ENCODE measurements at regions not wholly inside any gene's neighbourhood (a gene's known extent, or its start where the extent isn't known, plus 50 kb on each side); places are given as distances from the start of the nearest gene placed in this dataset.
A peak's percentile ranks its signal among the peaks of the same experiment; 100 is the strongest.
"Not testable (repeated sequence)": the region's sequence is repeated elsewhere in the genome, so short reads cannot be mapped to it uniquely, and the experiment has no call there.

DNA sequence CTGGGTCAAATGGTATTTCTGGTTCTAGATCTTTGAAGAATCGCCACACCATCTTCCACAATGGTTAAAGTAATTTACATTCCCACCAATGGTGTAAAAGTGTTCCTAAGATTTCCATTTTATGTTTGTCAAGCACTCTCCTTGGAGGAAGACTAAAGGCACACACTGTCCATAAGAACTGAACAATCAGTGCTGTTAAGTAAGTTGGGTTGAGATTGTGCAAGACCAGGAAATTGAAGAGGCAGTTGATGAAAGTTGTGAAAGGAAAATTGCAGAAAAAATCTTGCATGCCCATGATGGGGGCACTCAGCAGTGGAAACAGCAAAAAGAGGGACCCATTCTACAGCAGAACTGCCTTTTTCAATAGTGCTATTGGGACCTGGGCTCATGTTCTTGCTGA, 323.6 kb downstream of the DLEU7 start:
- DNase-seq (ENCODE audit: low spot score): no peak
- FAIRE-seq: no peak

DNA sequence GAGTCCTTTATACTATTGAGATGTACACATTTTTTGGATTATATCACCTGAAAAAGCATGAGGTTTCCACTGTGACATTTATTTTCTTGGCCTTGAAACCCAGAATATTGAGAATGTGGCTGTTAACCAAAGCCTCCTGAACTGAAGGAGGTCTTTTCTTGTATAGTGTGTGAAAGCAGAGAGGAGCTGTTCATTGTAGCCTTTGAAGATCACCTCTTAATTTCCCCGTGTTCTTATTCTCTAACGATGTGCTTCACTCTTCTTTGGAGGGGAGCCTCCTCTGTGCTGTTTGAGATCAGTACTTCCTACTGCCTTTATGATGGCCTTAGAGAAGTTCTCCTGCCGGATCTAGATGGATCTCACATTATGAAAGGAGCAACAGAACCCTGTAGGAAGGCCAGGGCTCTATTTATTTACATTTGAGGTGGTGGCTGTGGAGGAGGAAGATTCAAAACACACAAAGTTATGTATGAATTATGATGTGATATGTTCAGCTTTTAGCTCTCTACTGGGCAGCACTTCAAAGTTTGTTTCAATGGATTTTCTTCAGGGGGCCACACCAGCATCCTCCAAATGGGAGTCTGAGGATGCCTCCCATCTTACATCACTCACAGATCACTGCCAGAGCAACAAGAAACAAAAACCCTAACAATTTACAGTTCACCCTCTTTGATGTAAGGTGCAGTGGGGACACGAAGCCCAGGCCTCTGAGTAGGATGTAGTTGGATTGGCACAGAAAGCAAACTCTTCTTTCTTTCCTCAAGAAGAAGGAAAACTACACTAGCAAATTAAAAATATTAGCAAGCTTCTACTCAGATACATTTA, 322.3 kb downstream of the DLEU7 start:
- DNase-seq (ENCODE audit: low spot score) (no peak), FAIRE-seq (no peak)

DNA sequence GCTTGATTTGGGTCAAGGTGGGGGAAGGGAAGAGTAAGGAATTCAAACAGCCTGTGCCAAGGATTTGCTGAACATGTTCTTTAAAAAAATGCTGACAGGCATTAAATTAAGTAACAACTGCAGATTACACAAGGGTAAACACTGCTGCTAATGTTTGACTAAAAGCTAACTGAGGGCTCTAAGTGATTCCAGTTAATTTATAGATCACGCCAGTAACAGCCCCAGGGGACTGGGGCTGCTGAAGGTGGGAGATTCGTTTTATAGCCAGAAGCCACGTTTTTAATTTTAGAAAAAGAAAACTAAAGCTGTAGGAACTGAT, 321.7 kb downstream of the DLEU7 start:
- FAIRE-seq (no peak), DNase-seq (ENCODE audit: low spot score) (no peak)

DNA sequence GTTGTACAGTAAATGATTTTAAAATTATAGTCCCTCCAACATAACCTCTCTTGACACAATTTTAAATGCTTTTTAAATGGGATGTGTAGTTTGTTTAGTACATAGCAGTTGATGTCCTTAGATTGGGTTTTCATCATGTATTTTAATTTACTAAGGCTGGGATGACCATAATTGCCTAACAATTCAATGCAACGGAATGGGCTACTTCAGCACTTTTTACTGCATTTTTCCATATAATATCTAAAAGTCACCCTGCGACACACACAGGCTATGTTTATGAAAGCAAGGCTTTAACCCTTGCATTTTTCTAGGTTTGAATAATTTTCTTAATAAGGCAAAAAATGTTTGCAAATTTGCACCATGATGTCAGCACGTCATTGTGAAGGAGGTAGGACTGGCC, 321.0 kb downstream of the DLEU7 start:
- DNase-seq (ENCODE audit: low spot score): no peak
- FAIRE-seq: no peak

DNA sequence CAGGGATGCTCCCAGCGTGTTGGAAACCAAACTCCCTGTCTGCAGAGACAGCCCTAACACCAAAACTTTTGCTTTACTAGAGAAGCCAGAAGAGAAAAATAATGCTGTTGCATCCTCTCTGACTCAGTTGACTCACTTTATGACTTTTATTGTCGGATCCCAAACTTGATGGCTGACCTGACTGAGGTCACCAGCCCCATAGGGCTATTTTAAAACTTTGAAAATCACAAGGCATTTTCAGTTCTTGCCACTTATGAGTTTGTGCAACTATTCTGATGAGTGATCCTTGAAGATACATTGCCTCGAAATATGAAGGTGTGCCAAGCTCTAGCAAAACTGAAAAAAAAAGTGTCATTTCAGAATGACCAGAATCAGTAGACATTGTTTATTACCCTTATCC, 320.2 kb downstream of the DLEU7 start:
- FAIRE-seq: no peak
- no peak for DNase-seq (ENCODE audit: low spot score)

DNA sequence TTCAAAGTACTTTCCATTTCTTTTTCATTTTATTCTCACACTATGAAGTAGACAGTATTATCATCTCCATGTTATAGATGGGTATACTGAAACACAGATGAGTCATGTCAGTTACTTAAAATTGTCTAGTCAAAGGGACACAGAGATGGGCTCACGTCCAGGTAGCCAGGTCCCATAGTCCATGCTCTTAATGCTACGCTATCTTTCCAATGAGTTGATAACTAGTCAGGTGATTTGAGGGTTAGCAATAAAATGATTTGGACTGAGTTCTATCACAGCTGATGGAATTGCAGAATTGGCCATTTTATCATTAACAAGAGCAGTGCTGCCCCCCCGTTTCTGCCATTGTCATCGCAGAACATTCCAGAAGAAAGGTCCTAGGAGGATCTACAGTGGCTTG, 318.9 kb downstream of the DLEU7 start:
- DNase-seq (ENCODE audit: low spot score): no peak
- FAIRE-seq: no peak

DNA sequence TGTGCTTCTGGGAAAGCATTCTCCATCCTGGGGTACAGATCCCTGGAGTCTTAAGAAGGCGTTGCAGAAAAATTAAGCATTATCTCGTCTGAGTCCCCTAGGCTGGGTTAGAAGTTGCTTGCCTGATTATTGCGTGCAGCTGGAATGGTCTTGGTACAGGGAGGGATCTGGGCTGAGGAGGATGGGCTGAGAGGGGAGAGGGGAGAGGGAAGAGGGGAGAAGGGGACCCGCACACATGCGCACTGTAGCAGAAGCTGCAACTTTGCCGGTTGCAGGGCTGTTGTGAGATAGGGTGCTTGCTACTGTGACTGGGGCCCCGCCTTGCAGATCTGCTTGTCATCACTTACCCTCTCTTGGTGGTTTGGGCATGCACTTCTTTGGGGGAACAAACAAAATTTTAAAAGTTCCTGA, 316.8 kb downstream of the DLEU7 start:
- no peak for FAIRE-seq
- no peak for DNase-seq (ENCODE audit: low spot score)

DNA sequence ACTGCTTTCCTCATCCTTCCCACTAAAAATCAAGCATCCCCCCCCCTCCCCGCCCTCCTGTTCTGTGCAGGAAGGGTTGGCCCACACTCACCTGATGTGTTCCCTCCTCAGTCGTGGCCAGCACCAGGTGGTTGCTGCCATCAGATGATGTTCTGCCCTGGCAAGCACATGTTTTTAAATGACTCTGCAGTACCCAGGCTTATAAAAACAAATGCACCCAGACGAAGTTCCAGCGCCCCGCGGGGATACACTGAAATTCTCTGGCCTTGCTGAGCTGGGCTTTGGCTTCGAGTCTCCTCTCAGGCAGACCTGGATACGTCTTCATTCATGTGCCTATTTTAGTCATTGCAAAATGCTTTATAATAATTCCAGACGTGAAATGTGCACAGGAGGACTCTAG, 316.3 kb downstream of the DLEU7 start:
- FAIRE-seq (no peak), DNase-seq (ENCODE audit: low spot score) (no peak)

DNA sequence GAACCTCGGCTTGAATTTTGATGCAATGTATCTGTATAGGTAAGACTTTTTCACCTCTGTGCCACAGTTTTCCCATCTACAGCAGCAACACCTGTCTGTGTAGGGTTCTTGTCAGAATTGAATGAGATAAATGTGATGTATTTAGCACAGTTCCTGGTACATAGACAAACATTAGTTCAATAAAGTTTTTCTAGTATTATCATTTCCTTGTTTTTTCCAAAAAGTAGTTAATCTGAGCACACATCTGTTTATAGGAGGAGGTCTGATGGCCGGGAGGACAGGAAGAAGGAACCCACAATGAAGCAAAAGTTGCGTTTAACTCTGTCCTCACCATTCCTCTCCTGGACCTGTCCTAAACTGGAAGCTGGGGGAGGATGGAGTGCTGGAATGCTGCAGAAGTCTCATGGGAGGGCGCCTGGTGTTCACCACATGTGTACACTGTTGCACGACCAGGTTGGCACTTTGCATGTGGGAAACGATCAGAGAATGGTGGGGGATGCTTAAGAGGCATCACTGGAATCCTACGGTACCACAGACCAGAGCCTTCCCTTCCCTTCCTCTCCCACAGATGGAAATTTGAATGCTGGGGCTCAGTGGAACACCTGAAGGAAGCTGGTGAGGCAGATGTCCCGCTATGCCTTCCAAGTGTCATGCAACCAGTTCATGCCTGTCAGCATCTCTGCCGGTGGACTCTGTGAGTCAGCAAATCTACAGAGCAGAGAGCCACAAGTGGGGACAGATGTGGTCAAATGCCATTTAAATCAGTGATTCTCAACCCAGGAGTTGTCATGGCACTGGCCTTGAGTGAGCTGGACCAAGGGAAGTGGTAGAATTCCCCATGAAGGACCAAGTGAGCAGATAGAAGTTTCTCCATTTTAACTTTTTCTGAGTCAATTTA, 315.6 kb downstream of the DLEU7 start:
- FAIRE-seq (no peak), DNase-seq (ENCODE audit: low spot score) (no peak)

DNA sequence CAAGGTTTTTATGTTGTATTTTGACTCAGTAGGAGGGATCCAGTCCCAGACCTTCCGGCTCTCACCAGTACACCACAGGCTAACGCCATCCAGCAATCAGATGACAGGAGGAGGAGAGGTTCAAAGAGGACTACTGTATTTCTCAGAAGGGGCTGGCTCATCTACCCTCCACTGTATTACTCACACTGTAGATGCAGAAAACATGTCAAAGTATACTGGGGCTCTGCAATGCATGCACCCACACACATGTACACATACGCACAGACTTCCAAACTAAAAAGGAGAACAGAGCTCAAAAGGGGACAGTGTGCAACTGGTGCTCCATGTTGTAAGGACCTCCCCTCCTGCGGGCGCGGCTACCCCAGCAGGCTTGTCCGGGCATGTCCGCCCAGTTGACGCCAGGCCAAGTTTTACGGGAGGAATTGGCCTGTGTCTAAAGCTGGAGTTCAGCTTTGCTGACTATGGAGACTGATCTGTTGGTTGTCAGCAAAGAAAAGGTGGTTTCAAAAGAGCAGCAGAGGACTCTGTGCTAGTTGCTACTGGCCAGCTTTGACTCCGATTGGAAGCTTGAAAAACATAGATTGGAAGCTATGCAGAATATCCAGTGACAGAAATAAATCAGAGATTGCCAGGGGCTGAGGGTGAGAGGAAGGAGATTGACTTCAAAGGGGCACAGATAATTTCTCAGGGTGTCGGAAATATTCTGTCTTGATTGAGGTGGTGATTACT, 314.2 kb downstream of the DLEU7 start:
- DNase-seq (ENCODE audit: low spot score): peak; percentile 68
- FAIRE-seq: no peak

DNA sequence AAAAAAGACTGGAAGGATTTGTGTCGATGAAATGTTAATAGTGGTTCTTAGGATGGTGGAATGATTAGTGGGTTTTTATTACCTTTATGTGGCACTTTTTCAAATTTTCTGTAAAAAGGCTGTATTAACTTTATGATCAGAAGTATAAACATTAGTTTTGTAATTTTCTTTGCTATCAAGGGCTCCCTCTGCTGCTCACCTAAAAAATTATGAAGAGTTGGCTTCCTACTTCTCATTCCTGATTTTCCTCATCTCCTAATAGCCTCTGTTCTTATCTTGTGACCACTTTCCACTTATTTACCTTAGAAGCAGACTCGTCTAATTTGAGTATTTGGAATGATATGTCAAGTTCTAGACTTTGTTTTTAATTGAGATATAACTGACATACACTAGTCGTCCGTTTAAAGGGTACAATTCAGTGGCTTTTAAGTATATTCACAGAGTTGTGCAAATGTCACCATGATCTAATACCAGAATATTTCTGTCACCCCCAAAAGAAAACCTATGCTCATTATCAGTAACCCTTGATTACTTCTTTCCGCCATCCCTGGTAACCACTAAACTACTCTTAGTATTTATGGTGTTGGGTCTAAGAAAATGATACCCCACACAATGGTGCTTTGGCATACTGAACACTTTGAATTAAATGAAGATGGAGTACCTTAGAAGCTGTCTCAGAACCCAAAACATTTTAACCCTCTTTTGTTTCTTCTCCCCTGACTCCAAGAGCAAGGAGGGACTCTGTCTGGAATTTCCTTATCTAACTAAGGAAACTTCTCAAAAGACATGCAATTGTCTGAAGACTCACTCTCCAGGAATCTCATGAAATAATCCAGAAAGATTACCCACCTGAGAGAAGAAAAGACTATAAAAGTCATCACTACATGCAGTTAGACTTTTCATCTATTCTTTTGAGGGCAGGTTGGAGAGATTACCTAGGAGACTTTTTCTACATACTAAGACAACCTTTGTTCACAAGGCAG, 311.3 kb downstream of the DLEU7 start:
- DNase-seq (ENCODE audit: low spot score) (no peak), FAIRE-seq (no peak)

DNA sequence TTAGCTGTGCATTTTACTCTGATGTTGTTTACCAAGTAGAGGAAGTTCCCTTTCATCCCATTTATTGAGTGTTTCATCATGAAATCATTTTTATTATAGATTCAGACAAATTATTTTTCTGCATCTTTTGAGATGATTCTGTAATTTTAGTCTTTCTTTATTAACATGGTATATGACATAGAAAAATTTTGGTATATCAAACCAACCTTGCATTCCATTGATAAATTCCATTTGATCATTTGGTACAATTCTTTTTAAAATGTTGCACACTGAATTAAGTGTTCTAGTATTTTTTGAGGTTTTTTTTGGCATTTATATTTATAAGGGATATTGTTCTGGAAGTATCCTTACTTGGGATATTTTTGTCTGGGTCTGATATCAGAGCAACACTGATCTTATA, 308.4 kb downstream of the DLEU7 start:
- FAIRE-seq (no peak), DNase-seq (ENCODE audit: low spot score) (no peak)

DNA sequence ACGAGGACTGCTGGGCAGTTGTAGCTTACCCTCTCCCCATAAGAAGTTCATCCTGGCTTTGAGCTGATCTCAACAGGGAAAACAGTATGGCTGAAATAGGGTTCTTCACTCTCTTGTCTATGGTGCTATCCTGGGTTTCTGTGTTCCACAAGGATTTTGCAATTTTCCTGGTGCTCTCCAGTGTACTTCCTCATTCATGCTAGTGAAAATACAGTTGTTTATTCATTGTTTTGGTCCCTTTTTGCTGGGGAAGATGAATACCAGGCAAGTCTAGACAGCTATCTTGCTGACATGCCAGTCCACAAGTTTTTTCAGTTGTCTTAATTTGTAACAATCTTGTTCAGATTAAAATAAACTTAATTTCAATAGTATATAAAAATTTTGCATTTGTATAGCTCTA, 306.5 kb downstream of the DLEU7 start:
- FAIRE-seq (no peak), DNase-seq (ENCODE audit: low spot score) (no peak)

DNA sequence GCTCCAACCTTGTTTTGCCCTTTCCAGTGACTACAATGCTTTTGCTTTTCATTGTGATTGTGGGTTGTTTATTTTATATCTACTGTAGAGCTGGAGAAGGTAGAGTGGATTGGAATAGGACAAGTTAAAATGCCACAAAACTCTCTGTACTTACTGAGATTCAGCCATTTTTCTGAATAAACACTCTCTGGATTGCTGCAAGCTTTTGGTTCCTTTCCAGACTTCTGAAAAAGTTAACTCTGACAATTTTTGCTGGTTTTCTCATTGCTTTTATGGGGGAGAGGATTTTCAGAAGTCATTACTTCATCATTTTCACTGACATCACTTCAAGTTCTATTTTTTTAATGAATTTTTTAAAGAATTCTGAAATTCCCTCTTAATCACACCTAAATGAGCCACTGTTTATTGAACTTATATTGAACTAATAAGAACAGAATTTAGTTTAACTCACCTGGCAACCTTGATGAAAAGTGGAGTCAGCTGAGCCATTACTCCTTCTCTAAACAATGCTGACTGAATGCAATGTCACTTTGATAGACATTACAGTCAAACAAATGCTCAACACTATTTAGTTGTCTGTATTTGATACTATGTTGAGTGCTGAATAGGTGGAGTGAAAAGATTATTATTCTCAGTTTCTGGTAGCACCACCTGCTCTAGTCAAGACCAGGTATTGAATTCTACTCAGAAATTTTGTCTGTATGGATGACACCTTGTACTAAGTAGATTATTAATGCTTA, 303.5 kb downstream of the DLEU7 start:
- FAIRE-seq (no peak), DNase-seq (ENCODE audit: low spot score) (no peak)

DNA sequence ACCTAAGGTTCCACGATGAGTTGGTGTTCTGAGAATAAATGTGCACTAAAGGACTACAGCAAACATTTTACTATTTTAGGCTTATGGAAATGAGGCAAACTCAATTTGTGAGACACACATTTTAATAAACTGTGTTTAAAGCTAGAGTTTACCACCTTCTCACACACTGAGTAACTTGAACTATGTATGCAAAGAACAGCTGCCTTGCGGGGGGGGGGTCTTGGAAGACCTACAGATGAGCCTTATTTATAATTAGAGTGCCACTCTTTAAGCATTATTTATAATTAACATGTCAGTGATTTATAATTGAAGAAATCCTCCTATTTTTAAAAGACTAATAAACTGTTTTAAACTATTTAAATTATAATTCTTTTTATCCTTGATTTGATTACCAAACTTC, 300.4 kb downstream of the DLEU7 start:
- no peak for DNase-seq (ENCODE audit: low spot score)
- FAIRE-seq: no peak

DNA sequence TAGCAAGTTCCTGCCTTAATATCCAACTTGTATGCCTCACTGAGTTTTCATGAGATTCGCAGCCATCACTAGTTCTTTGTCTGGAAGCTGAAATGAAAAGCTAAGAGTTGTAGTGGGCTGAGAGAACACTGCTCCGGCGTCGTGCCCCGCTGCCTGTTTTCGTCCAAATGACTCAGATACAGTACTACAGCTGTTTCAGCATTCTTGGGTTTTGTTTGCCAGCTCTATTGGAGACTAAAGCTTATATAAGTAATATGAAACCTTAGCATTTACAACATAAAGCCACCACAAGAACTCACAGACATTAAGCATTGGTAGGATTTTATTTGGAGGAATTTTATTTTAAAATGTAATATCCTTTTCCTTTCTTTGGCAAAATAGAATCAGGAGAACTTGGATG, 299.7 kb downstream of the DLEU7 start:
- peak; percentile 23 for DNase-seq (ENCODE audit: low spot score)
- FAIRE-seq: no peak

DNA sequence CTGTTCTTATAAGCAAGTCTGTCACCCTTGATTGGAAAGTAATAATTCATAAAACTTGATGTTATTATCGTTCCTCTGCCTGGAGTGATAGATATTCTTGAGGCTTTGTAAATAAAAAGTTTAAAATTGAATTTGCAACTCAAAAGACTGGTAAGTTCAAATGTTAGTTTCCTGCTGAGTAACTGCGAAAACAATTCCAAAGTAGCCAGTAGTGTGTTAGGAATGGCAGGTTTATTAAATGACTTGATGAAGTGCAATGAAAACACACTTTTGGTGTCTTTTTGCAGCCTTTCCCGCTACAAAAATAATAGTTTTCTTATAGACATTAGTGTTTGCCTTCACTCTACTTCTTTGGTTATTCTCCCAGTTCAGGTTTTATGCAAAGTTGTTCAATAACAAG, 299.3 kb downstream of the DLEU7 start:
- DNase-seq (ENCODE audit: low spot score) (no peak), FAIRE-seq (no peak)

DNA sequence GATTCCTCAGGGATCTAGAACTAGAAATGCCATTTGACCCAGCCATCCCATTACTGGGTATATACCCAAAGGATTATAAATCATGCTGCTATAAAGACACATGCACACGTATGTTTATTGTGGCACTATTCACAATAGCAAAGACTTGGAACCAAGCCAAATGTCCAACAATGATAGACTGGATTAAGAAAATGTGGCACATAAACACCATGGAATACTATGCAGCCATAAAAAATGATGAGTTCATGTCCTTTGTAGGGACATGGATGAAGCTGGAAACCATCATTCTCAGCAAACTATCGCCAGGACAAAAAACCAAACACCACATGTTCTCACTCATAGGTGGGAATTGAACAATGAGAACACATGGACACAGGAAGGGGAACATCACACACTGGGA, 296.3 kb downstream of the DLEU7 start:
- not testable (repeated sequence) for DNase-seq (ENCODE audit: low spot score); FAIRE-seq

DNA sequence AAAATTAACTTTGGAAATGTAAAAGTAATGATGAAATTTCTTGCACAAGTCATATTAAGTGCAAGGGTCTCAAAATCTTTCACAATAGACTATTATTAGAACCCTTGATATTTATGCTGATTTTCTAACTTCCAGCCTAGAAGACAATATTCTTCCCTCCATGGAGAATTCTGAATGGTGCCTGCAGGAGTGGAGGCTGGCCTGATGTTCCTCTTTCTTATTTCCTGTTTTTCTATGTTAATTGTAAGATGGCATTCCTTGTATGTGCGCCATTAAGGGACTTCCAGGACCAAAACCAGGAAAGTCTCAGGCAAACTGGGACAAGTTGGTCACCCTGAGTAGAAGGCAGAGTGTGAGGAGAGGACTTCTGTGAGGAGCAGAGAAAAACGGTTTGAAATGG, 294.9 kb downstream of the DLEU7 start:
- DNase-seq (ENCODE audit: low spot score): no peak
- no peak for FAIRE-seq

DNA sequence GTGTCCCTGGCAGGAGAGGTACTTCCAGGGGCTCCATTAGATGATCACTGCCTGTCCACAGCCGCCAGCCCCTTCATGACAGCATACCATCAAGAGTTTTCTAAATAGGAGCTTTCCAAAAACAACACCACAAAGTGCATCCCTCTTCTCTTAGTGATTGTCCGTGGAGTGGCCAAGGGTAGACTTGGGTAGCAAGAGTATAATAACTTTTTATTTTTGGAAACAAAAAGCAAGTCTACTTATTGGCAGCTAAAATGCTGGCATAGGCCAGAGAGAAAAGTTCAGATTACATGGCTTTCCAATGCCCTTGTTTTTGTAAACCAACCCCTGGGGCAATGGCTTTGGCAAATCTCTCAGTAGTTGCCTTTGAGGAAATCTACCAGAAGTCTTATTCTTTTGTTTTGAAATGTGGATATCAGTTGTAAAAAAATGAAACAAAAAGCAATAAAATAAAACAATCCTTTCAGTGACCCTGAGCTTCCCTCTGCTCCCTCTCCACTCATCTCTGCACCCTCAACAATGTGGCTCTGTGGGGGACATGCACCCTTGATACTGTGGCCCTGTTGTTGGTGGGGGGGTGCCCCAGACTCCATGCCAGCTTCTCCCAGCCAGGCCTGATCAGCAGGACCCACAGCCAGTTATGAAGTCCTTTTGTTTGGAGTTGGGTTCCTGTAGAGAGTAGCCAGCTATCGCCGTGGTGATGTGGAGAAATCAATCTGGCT, 294.1 kb downstream of the DLEU7 start:
- no peak for FAIRE-seq
- no peak for DNase-seq (ENCODE audit: low spot score)
